PC-9 (cell line): ENCODE measurements at regions not wholly inside any gene's neighbourhood (a gene's known extent, or its start where the extent isn't known, plus 50 kb on each side); places are given as distances from the start of the nearest gene placed in this dataset.

Experiments used
- CTCF ChIP-seq: fragments of 200-600 bp; sonication (generic); conservative IDR thresholded peaks from 2 replicates; pipeline ENCODE4 v1.6.1; 2017; ENCODE audit warnings: mixed run types, antibody characterized with exemption, mild to moderate bottlenecking, moderate library complexity
- EZH2 ChIP-seq: fragments of 200-600 bp; sonication (generic); IDR thresholded peaks from 2 replicates; pipeline ENCODE4 v1.8.0; 2017; ENCODE audit warnings: antibody characterized with exemption, low read depth

GRCh38 chr1:101428562-101428961, 191.7 kb downstream of the S1PR1 start:
- no peak for TF ChIP-seq CTCF
- no peak for TF ChIP-seq EZH2
